GM18505 (cell line): ENCODE measurements at regions not wholly inside any gene's neighbourhood (a gene's known extent, or its start where the extent isn't known, plus 50 kb on each side); places are given as distances from the start of the nearest gene placed in this dataset.

ENCODE experiments used
- ATAC-seq: cut with Tn5 transposase; IDR thresholded peaks from one replicate; pipeline ENCODE4 v1.9.1; 2021; ENCODE audit not compliant: unreplicated experiment
- POLR2A ChIP-seq: IDR thresholded peaks from 4 replicates; pipeline ENCODE4 v1.6.1; 2011; ENCODE audit warnings: borderline replicate concordance; ENCODE audit not compliant: insufficient read depth, insufficient read length; ENCODE audit errors: extremely low read depth

- TF ChIP-seq POLR2A, result no peak
- ATAC-seq, result no peak
Observed at GRCh38 chr2:43119303-43119702, 107.1 kb downstream of the ZFP36L2 start.

- ATAC-seq, result no peak
- no peak for TF ChIP-seq POLR2A
Observed at GRCh38 chr2:43117521-43118143, 108.8 kb downstream of the ZFP36L2 start.

GRCh38 chr2:43116988-43117387 is 109.4 kb downstream of the ZFP36L2 start:
- no peak for TF ChIP-seq POLR2A
- no peak for ATAC-seq

- no peak for ATAC-seq
- TF ChIP-seq POLR2A, result no peak
Observed at GRCh38 chr2:43115881-43116280, 110.5 kb downstream of the ZFP36L2 start.

- TF ChIP-seq POLR2A, result no peak
- ATAC-seq, result no peak
Observed at GRCh38 chr2:43114210-43114609, 112.2 kb downstream of the ZFP36L2 start.

- TF ChIP-seq POLR2A, result no peak
- ATAC-seq, result no peak
Observed at GRCh38 chr2:43111788-43112554, 114.4 kb downstream of the ZFP36L2 start.

- TF ChIP-seq POLR2A, result no peak
- no peak for ATAC-seq
Observed at GRCh38 chr2:43110442-43110871, 115.9 kb downstream of the ZFP36L2 start.

- TF ChIP-seq POLR2A, result no peak
- no peak for ATAC-seq
Observed at GRCh38 chr2:43109261-43109743, 117.1 kb downstream of the ZFP36L2 start.

GRCh38 chr2:43107679-43108078 is 118.7 kb downstream of the ZFP36L2 start:
- TF ChIP-seq POLR2A, result no peak
- no peak for ATAC-seq

GRCh38 chr2:43106559-43107527 is 119.6 kb downstream of the ZFP36L2 start:
- ATAC-seq, result peak; percentile 49
- TF ChIP-seq POLR2A, result no peak

- TF ChIP-seq POLR2A, result no peak
- ATAC-seq, result no peak
Observed at GRCh38 chr2:43105586-43106558, 120.5 kb downstream of the ZFP36L2 start.

GRCh38 chr2:43104763-43105162 is 121.6 kb downstream of the ZFP36L2 start:
- no peak for ATAC-seq
- no peak for TF ChIP-seq POLR2A

- no peak for ATAC-seq
- no peak for TF ChIP-seq POLR2A
Observed at GRCh38 chr2:43104106-43104505, 122.3 kb downstream of the ZFP36L2 start.

- no peak for ATAC-seq
- no peak for TF ChIP-seq POLR2A
Observed at GRCh38 chr2:43103093-43103404, 123.4 kb downstream of the ZFP36L2 start.
